ENCODE measurements at regions not wholly inside any gene's neighbourhood (a gene's known extent, or its start where the extent isn't known, plus 50 kb on each side); places are given as distances from the start of the nearest gene placed in this dataset.

- no peak for TF ChIP-seq CREB1 (IDR thresholded peaks at IDR 0.05; ENCODE audit: low read depth)
- no peak for TF ChIP-seq REST (IDR thresholded peaks at IDR 0.05; ENCODE audit: low read depth)
Measured at GRCh38 chr15:91670108-91670507, 183.4 kb upstream of the SLCO3A1 start.
